OCI-LY1 (cell line): ENCODE measurements at regions not wholly inside any gene's neighbourhood (a gene's known extent, or its start where the extent isn't known, plus 50 kb on each side); places are given as distances from the start of the nearest gene placed in this dataset.
A peak's percentile ranks its signal among the peaks of the same experiment; 100 is the strongest.
"Not testable (repeated sequence)": the region's sequence is repeated elsewhere in the genome, so short reads cannot be mapped to it uniquely, and the experiment has no call there.

Source experiments
- H2AFZ ChIP-seq: fragments of 200-600 bp; sonication (generic), shearing (Covaris generic); 2 replicates; pipeline ENCODE4 v1.6.0; 2014; ENCODE audit warnings: antibody characterized with exemption, mild to moderate bottlenecking, low read length
- H3F3A ChIP-seq: fragments of 200-600 bp; sonication (generic), shearing (Covaris generic); 2 replicates; pipeline ENCODE4 v1.6.0; 2014; ENCODE audit warnings: mild to moderate bottlenecking, antibody characterized with exemption, low read length, moderate library complexity; ENCODE audit not compliant: insufficient read depth
- H3K27ac ChIP-seq: fragments of 200-600 bp; sonication (generic); 2 replicates; pipeline ENCODE4 v1.5.1; 2014; ENCODE audit warnings: low read length, mixed run types, mild to moderate bottlenecking, low read depth; ENCODE audit not compliant: poor library complexity, severe bottlenecking
- H3K27me3 ChIP-seq: fragments of 200-600 bp; sonication (generic); 2 replicates; pipeline ENCODE4 v1.6.0; 2014; ENCODE audit warnings: antibody characterized with exemption, mild to moderate bottlenecking, low read length, moderate library complexity; ENCODE audit not compliant: insufficient read depth
- H3K36me3 ChIP-seq: fragments of 200-600 bp; sonication (generic); 2 replicates; pipeline ENCODE4 v1.6.1; 2014; ENCODE audit warnings: mild to moderate bottlenecking, antibody characterized with exemption, low read length, moderate library complexity, mixed read lengths; ENCODE audit not compliant: insufficient read depth
- H3K4me1 ChIP-seq: fragments of 200-600 bp; sonication (generic); 2 replicates; pipeline ENCODE4 v1.5.1; 2014; ENCODE audit warnings: mild to moderate bottlenecking, low read length, moderate library complexity; ENCODE audit not compliant: insufficient read depth, severe bottlenecking
- H3K4me2 ChIP-seq: fragments of 200-600 bp; sonication (generic), shearing (Covaris generic); 2 replicates; pipeline ENCODE4 v1.6.1; 2014; ENCODE audit warnings: low read length
- H3K4me3 ChIP-seq: fragments of 200-600 bp; sonication (generic); 2 replicates; pipeline ENCODE4 v1.5.1; 2014; ENCODE audit warnings: low read length, low read depth, mild to moderate bottlenecking, mixed read lengths; ENCODE audit not compliant: poor library complexity, severe bottlenecking
- H3K79me2 ChIP-seq: fragments of 200-600 bp; shearing (Covaris generic); 2 replicates; pipeline ENCODE4 v1.6.1; 2016; ENCODE audit warnings: mixed run types, low read length, mixed read lengths; ENCODE audit not compliant: insufficient read depth
- H3K9ac ChIP-seq: fragments of 200-600 bp; sonication (generic), shearing (Covaris generic); 2 replicates; pipeline ENCODE4 v1.6.1; 2014; ENCODE audit warnings: mild to moderate bottlenecking, low read length, mixed read lengths
- H3K9me2 ChIP-seq: fragments of 200-600 bp; sonication (generic), shearing (Covaris generic); 2 replicates; pipeline ENCODE4 v1.6.1; 2014; ENCODE audit warnings: low read depth, mild to moderate bottlenecking, low read length, mixed read lengths
- H3K9me3 ChIP-seq: fragments of 200-600 bp; shearing (Covaris generic); 2 replicates; pipeline ENCODE4 v1.6.1; 2014; ENCODE audit warnings: low read length, mixed read lengths
- H4K20me1 ChIP-seq: fragments of 200-600 bp; sonication (generic), shearing (Covaris generic); 2 replicates; pipeline ENCODE4 v1.6.0; 2016; ENCODE audit warnings: mild to moderate bottlenecking, low read length; ENCODE audit not compliant: insufficient read depth
- TF ChIP-seq, protein P1 (sequence below): fragments of 200-600 bp; sonication (generic), shearing (Covaris generic); IDR thresholded peaks from 2 replicates; pipeline ENCODE4 v1.5.1; 2017; ENCODE audit warnings: mild to moderate bottlenecking, antibody characterized with exemption, low read length, moderate library complexity, mixed read lengths

DNA sequence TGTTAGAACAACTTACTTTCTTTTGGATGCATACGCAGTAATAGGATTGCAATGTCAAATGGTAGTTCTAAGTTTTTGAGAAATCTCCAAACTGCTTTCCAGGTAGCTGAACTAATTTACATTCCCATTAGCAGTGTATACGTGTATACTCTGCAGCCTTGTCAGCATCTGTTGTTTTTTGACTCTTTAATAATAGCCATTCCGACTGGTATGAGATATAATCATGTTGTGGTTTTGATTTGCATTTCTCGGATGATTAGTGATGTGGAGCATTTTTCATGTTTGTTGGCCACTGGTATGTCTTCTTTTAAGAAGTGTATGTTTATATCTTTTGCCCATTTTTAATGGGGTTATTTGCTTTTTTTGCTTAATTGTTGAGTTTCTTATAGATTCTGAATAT, 76.9 kb upstream of the HNRNPA1L2 start:
- not testable (repeated sequence) for H3K9me2 ChIP-seq, H3K27me3 ChIP-seq, H3K9ac ChIP-seq, H2AFZ ChIP-seq, H3K36me3 ChIP-seq, H3K27ac ChIP-seq, H3K4me1 ChIP-seq, H3K79me2 ChIP-seq, H3K4me3 ChIP-seq, H3F3A ChIP-seq, H4K20me1 ChIP-seq, H3K9me3 ChIP-seq, H3K4me2 ChIP-seq

DNA sequence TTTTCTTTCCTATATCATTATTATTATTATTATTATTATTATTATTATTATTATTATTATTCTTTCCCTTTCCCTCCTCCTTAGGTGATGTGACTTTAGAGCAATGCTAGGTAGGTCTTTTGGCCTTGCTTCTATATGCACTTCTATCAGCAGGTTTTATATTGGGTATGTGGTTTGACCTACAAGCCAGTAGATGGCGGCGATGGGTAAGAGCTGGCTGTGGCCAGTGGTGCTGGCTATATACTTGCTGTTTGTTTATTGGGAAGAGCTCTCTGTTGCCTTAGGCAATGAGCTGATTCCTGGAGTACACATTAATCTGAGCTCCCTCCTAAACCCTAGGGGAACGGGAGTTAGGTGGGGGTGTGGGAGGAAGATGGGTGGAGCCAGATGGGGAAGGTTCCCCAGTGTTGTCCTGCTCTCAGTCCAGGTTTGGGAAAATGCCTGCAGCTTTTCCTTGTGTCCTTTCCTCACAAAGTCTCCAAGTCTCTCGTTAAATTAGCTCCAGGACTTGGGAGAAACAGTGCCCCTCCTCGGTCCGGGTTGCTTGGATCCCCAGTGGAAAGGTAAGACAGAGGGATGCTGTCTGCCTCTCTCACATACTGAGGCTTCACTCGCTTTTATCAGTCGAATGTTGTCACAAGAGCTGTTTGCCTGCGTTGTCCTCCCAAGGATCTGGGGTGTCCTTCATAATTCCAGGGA, 72.2 kb upstream of the HNRNPA1L2 start:
- not testable (repeated sequence) for H3K4me3 ChIP-seq, H3K27ac ChIP-seq, H3K79me2 ChIP-seq, H3K9me3 ChIP-seq, H3K4me2 ChIP-seq, H4K20me1 ChIP-seq, H3K9ac ChIP-seq, H2AFZ ChIP-seq, H3K9me2 ChIP-seq, H3K27me3 ChIP-seq, H3K4me1 ChIP-seq, H3F3A ChIP-seq, H3K36me3 ChIP-seq
- TF ChIP-seq, protein P1, sequence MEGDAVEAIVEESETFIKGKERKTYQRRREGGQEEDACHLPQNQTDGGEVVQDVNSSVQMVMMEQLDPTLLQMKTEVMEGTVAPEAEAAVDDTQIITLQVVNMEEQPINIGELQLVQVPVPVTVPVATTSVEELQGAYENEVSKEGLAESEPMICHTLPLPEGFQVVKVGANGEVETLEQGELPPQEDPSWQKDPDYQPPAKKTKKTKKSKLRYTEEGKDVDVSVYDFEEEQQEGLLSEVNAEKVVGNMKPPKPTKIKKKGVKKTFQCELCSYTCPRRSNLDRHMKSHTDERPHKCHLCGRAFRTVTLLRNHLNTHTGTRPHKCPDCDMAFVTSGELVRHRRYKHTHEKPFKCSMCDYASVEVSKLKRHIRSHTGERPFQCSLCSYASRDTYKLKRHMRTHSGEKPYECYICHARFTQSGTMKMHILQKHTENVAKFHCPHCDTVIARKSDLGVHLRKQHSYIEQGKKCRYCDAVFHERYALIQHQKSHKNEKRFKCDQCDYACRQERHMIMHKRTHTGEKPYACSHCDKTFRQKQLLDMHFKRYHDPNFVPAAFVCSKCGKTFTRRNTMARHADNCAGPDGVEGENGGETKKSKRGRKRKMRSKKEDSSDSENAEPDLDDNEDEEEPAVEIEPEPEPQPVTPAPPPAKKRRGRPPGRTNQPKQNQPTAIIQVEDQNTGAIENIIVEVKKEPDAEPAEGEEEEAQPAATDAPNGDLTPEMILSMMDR = peak; percentile 10; the same call in 1 of the 2 replicates

DNA sequence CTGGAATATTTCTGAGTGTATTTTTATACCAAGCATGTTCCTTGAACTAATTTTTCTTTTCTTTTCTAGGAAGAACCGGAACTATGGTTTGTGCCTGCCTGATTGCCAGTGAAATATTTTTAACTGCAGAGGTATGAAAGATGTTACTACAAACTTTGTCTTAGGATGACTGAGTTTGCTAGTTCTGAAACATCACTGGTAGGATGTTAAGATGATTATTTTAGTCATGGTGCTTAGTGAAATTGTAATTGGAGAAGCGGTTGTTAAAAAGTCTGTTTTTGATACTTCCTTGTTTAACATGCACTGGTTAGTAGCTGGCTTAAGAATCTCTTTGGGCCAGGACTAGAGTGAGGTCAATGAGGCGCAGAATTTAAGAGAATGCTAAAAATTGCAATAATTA, 71.1 kb upstream of the HNRNPA1L2 start:
- not testable (repeated sequence) for H3K9me3 ChIP-seq, H3K4me3 ChIP-seq, H2AFZ ChIP-seq, H3K27ac ChIP-seq, H3K79me2 ChIP-seq, H3F3A ChIP-seq, H3K4me1 ChIP-seq, H3K36me3 ChIP-seq, H3K9ac ChIP-seq, H3K4me2 ChIP-seq, H3K9me2 ChIP-seq, H4K20me1 ChIP-seq, H3K27me3 ChIP-seq

DNA sequence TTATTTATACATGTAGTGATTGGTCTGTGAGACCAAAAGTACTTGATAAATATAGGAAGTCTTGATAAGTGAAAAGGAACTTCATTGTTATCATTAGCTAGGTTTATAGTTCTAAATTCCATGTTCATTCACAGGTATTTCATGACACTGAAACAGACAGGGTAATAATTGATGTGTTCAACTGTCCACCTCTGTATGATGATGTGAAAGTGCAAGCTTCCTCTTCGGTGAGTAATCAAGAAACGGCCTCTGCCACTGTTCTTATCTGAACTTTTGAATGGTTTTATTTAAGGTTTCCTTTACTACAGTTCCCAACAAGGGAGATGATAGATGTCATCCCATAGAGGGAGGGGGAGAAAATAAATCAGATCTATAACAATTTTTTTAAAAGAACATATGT, 59.3 kb upstream of the HNRNPA1L2 start:
- not testable (repeated sequence) for H3K9me2 ChIP-seq, H3F3A ChIP-seq, H3K9ac ChIP-seq, H4K20me1 ChIP-seq, H2AFZ ChIP-seq, H3K9me3 ChIP-seq, H3K27ac ChIP-seq, H3K4me3 ChIP-seq, H3K36me3 ChIP-seq, H3K4me1 ChIP-seq, H3K27me3 ChIP-seq, H3K79me2 ChIP-seq, H3K4me2 ChIP-seq
